HG03097 (cell line): ENCODE measurements at regions not wholly inside any gene's neighbourhood (a gene's known extent, or its start where the extent isn't known, plus 50 kb on each side); places are given as distances from the start of the nearest gene placed in this dataset.
"Not testable (repeated sequence)": the region's sequence is repeated elsewhere in the genome, so short reads cannot be mapped to it uniquely, and the experiment has no call there.

ENCODE experiments used
- ATAC-seq: cut with Tn5 transposase; IDR thresholded peaks from one replicate; pipeline ENCODE4 v1.9.1; 2021; ENCODE audit not compliant: unreplicated experiment, low FRiP score

- no peak for ATAC-seq
Observed at GRCh38 chr9:79387101-79387835, 184.5 kb upstream of the TLE4 start.

- ATAC-seq, result no peak
Observed at GRCh38 chr9:79390077-79390698, 181.6 kb upstream of the TLE4 start.

- ATAC-seq, result no peak
Observed at GRCh38 chr9:79390781-79391770, 180.7 kb upstream of the TLE4 start.

- no peak for ATAC-seq
Observed at GRCh38 chr9:79395228-79395627, 176.5 kb upstream of the TLE4 start.

GRCh38 chr9:79395755-79396154 is 176.0 kb upstream of the TLE4 start:
- no peak for ATAC-seq

- ATAC-seq, result no peak
Observed at GRCh38 chr9:79396168-79396567, 175.6 kb upstream of the TLE4 start.

- ATAC-seq, result no peak
Observed at GRCh38 chr9:79403495-79403894, 168.3 kb upstream of the TLE4 start.

- no peak for ATAC-seq
Observed at GRCh38 chr9:79408200-79408599, 163.6 kb upstream of the TLE4 start.

GRCh38 chr9:79408617-79409016 is 163.1 kb upstream of the TLE4 start:
- ATAC-seq, result peak; percentile 65

- no peak for ATAC-seq
Observed at GRCh38 chr9:79409182-79409823, 162.5 kb upstream of the TLE4 start.

GRCh38 chr9:79425840-79426239 is 145.9 kb upstream of the TLE4 start:
- no peak for ATAC-seq

- no peak for ATAC-seq
Observed at GRCh38 chr9:79428422-79428821, 143.3 kb upstream of the TLE4 start.

GRCh38 chr9:79430619-79431018 is 141.1 kb upstream of the TLE4 start:
- no peak for ATAC-seq

GRCh38 chr9:79431019-79431679 is 140.6 kb upstream of the TLE4 start:
- ATAC-seq, result no peak

GRCh38 chr9:79432485-79432884 is 139.3 kb upstream of the TLE4 start:
- ATAC-seq, result no peak

- ATAC-seq, result no peak
Observed at GRCh38 chr9:79433703-79434102, 138.1 kb upstream of the TLE4 start.

- not testable (repeated sequence) for ATAC-seq
Observed at GRCh38 chr9:79439221-79439620, 132.5 kb upstream of the TLE4 start.

GRCh38 chr9:79446523-79447307 is 125.0 kb upstream of the TLE4 start:
- no peak for ATAC-seq

- ATAC-seq, result no peak
Observed at GRCh38 chr9:79447308-79447605, 124.5 kb upstream of the TLE4 start.

- no peak for ATAC-seq
Observed at GRCh38 chr9:79447762-79448161, 124.0 kb upstream of the TLE4 start.
